Liver (tissue), 3 donors: ENCODE measurements at regions not wholly inside any gene's neighbourhood (a gene's known extent, or its start where the extent isn't known, plus 50 kb on each side); places are given as distances from the start of the nearest gene placed in this dataset.

Experiments used
- EGR1 ChIP-seq, 2 donors: IDR thresholded peaks; 2 replicates each; pipeline ENCODE4 v1.6.1; 2016 to 2018; ENCODE audit warnings: antibody characterized with exemption in 2 of 2, low read depth in 2 of 2
- YY1 ChIP-seq: IDR thresholded peaks from 2 replicates; pipeline ENCODE4 v1.6.1; 2016; ENCODE audit warnings: antibody characterized with exemption, mild to moderate bottlenecking
- TF ChIP-seq, protein P1 (sequence below): fragments of 150-350 bp; IDR thresholded peaks from 2 replicates; pipeline ENCODE4 v1.5.1; 2017; ENCODE audit warnings: improper control_type of control experiment, low read depth, low read length; ENCODE audit not compliant: missing input control
- TF ChIP-seq, protein P2 (sequence below): IDR thresholded peaks from 2 replicates; pipeline ENCODE4 v1.6.1; 2016; ENCODE audit warnings: antibody characterized with exemption, mild to moderate bottlenecking
- TF ChIP-seq, protein P3 (sequence below): IDR thresholded peaks from 2 replicates; pipeline ENCODE4 v1.6.1; 2016; ENCODE audit warnings: antibody characterized with exemption
- TF ChIP-seq, protein P4 (sequence below): IDR thresholded peaks from 2 replicates; pipeline ENCODE4 v1.6.1; 2016; ENCODE audit warnings: antibody characterized with exemption
- donor health status: healthy.
- donor health status: healthy.

DNA sequence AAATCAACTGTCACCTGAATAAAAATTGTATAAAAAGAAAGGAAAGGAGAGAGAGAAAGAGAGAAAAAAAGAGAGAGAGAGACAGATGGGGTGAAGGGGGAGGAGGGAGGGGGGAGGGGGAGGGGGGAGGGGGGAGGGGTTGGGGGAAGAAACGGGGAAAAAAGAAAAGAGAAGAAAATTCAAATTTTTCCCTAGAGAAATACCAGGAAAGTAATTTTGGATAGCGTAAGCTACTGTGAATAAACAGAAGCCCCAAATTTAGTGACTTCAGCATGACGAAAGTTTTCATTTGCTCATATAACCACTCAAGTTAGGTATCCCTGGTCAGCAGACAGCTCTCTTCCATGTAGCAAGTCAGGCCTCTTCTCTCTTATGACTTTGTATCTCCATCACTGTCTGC is 289.4 kb upstream of the MYOCD start:
- TF ChIP-seq, protein P1, sequence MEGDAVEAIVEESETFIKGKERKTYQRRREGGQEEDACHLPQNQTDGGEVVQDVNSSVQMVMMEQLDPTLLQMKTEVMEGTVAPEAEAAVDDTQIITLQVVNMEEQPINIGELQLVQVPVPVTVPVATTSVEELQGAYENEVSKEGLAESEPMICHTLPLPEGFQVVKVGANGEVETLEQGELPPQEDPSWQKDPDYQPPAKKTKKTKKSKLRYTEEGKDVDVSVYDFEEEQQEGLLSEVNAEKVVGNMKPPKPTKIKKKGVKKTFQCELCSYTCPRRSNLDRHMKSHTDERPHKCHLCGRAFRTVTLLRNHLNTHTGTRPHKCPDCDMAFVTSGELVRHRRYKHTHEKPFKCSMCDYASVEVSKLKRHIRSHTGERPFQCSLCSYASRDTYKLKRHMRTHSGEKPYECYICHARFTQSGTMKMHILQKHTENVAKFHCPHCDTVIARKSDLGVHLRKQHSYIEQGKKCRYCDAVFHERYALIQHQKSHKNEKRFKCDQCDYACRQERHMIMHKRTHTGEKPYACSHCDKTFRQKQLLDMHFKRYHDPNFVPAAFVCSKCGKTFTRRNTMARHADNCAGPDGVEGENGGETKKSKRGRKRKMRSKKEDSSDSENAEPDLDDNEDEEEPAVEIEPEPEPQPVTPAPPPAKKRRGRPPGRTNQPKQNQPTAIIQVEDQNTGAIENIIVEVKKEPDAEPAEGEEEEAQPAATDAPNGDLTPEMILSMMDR, result no peak
- TF ChIP-seq, protein P2, sequence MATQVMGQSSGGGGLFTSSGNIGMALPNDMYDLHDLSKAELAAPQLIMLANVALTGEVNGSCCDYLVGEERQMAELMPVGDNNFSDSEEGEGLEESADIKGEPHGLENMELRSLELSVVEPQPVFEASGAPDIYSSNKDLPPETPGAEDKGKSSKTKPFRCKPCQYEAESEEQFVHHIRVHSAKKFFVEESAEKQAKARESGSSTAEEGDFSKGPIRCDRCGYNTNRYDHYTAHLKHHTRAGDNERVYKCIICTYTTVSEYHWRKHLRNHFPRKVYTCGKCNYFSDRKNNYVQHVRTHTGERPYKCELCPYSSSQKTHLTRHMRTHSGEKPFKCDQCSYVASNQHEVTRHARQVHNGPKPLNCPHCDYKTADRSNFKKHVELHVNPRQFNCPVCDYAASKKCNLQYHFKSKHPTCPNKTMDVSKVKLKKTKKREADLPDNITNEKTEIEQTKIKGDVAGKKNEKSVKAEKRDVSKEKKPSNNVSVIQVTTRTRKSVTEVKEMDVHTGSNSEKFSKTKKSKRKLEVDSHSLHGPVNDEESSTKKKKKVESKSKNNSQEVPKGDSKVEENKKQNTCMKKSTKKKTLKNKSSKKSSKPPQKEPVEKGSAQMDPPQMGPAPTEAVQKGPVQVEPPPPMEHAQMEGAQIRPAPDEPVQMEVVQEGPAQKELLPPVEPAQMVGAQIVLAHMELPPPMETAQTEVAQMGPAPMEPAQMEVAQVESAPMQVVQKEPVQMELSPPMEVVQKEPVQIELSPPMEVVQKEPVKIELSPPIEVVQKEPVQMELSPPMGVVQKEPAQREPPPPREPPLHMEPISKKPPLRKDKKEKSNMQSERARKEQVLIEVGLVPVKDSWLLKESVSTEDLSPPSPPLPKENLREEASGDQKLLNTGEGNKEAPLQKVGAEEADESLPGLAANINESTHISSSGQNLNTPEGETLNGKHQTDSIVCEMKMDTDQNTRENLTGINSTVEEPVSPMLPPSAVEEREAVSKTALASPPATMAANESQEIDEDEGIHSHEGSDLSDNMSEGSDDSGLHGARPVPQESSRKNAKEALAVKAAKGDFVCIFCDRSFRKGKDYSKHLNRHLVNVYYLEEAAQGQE, result no peak
- no peak for TF ChIP-seq YY1
- TF ChIP-seq EGR1 (IDR thresholded peaks at IDR 0.05; ENCODE audit: low read depth in 2 of 2), result no peak
- TF ChIP-seq, protein P3, sequence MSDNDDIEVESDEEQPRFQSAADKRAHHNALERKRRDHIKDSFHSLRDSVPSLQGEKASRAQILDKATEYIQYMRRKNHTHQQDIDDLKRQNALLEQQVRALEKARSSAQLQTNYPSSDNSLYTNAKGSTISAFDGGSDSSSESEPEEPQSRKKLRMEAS, result no peak
- TF ChIP-seq, protein P4, sequence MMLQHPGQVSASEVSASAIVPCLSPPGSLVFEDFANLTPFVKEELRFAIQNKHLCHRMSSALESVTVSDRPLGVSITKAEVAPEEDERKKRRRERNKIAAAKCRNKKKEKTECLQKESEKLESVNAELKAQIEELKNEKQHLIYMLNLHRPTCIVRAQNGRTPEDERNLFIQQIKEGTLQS, result no peak
